GM18520 (cell line): ENCODE measurements at regions not wholly inside any gene's neighbourhood (a gene's known extent, or its start where the extent isn't known, plus 50 kb on each side); places are given as distances from the start of the nearest gene placed in this dataset.

Source experiments
- ATAC-seq: cut with Tn5 transposase; IDR thresholded peaks from one replicate; pipeline ENCODE4 v1.9.1; 2021; ENCODE audit not compliant: unreplicated experiment

DNA sequence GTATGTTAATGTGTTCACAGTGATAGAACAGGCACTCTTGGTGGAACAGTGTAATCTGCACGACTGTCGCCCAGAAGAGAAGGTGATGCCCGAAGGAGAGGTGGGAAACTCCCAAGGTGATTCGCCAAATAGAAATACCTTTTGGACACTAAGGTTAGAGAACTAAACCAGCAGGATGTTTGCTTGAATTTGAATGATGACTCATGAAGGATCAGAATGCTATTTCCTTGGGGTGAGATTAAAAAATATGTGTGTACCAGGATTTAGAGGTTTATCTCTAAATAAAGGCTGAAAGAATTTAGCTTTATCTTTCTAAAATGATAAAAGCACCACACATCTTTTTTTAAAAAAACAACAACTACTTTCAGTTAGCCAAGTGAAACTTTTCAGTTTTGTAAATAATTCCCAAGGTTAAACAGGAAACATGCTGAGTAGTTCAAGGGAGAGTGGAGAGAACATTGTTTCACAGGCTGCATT is 297.4 kb upstream of the TAS2R1 start:
- no peak for ATAC-seq

DNA sequence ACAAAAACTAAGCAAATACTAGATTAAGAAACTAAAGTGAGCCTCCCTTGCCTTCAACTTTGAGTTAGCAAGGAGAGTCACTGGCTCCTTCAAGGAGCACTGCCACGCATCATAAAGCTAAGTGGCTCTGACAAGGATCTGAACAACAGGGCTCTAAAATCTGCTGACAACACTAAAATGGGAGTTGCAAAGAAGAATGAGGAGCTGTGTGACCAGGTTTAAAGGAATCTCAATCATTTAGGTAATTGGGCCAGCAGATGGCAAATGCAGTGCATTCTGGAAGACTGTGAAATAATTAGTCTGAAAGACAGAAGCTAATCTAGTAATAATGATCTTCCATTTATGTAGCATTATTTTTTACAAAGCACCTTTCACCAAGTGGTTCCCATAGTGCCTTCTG is 297.0 kb upstream of the TAS2R1 start:
- no peak for ATAC-seq

DNA sequence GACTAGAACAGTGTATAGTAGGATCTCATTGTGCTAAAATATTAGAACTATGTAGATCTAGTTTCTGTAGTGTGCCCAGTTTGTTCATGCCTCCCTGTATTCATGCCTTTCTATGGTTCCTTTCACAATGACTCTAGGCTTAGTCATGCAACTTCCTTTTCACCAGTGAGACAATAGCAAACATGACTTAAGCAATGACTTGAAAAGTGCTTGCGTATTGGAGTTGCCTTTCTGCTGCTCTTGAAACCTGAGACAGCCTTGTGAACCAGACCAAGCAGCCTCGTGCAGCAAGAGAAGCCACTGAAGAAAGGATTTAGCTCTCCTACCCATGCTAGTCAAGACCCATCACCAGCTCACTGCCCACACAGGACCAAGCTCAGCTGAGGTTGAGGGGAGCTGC is 294.5 kb upstream of the TAS2R1 start:
- ATAC-seq: peak; percentile 83

DNA sequence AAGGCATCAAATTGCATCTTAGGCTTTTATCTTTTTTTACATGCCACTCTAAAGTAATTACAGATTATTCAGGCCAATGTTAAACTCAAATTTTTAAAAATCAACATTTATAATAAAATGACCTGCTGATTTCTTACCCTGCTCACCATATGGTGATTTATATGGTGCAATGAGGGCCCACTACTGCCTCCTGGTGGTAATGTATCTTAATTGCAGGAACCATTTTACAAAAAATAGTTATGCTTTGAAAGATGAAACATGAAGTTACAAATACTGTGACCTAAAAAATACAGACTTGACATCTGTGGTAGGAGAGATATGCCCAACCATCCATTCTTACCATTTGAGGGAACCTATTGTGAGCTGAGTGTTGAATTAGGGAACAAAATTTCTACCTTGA is 292.6 kb upstream of the TAS2R1 start:
- no peak for ATAC-seq

DNA sequence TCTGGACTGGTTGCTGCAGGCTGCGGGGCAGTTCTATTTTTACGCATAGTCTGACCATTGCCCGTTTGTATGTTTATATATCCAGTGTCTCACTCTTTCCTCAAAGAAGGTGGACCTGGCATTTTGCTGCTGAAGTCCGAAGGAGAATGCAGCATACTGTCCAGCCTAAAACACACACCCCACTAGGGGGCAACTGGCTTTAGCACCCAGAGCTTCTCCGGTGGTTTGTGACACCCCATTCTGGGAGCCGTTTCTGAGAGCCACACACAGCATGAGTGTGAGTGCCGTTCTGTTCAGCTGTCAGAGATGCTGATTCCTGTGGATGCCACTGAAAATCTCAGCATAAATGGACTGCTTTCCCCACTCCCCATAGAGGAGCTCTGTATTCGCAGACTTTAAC is 290.5 kb upstream of the TAS2R1 start:
- no peak for ATAC-seq

DNA sequence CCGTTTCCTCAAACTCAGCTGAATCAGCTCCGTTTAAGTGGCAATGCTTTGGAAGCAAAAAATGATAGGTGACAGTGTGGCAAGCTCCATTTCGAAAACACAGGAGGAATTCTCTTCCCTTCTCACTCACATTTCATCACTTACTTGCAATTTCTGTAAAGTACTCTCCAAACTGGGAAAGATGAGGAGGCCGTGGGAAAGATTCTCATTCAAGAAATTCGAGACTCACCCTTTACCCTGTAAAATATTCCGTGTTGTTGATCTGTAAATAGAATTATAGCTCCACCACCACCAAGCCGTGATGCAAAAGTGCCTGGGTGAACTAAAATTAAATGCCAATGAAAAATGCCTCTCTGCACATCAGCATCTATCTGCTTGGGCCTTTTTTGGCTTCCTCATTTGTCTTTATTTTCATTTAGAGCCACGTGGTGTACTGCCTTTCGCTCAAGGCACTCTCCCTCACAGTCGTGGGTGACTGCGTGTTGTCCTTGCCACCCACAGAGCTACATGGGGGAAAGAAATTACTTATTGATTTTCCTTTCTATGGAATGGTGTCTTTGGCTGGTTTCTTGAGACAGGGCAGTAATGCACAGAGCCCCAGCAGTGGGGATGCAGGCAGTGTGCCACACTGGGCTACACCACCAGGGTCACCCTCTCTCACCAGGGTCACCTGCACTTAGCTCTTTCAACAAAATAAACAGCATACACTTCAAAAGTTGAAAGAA is 289.3 kb upstream of the TAS2R1 start:
- ATAC-seq: no peak

DNA sequence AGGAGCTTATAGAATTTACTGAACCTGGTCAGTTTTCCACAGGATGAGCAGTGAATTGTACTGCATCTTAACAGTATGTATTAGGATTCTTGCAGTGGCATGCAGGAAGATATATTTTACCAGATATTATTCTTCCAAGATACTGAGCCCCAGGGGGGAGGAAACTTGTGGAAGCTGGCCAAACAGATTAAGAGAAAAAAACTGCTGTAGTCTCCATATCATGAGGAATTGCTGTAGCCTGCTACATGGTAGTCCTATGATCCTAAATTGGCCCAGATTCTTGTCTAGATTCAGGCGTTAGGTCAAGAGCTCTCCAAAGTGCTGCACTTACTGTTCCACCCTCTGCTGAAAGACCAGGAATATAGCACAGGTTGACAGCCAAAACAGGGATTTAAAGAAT is 275.5 kb upstream of the TAS2R1 start:
- ATAC-seq: no peak

DNA sequence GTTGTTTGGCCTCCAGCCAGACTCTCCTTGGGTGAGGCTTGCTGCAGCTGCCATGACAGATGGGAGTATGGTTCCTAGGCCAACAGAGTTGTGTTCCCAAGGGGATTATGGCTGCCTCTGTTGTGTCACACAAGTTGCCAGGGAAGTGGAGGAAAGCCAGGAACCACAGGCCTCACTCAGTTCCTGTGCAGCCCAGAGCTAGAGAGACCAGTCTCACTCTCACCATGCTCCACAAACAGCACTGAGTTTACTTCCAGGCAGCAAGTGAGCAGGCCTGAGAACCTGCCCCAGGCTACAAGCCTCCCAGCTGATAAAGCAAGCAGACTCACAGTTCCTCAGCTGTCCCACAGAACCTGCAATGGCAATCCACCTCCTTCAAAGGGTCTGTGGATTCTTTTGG is 273.6 kb upstream of the TAS2R1 start:
- ATAC-seq: no peak

DNA sequence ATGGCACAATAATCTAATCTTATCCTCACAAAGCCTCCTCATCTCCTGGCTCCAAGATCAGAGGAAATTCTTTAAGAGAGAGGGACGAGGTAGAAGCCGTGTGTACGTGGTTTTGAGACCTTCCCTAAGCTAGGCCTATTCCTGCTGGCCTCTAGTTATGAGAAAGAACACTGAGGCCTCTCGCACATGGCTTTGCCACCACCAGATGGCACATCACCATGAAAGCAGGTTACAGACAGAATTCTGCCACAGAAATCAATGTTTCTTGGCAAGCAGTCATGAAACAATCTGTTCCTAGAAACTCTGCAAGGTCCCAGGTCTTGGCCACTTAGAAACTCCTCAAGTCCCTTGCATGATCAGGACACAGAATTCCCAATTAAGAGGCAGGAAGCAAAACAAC is 268.2 kb upstream of the TAS2R1 start:
- no peak for ATAC-seq

DNA sequence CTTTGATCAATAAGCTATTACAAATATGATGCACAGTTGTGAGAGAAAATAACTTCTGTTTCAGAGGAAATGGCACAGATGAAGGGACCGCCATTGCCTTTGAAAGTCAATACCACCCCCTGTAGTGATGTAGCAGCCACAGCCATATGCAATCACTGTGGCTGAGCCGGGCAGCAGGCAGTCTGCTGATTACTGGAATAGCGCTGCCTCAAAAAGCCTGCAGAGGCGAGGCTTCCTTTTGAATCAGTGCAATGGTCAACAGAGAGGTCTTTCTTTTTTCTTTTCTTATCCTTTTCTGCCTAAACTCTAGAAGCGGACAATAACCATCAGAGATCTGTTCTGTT is 265.1 kb upstream of the TAS2R1 start:
- no peak for ATAC-seq

DNA sequence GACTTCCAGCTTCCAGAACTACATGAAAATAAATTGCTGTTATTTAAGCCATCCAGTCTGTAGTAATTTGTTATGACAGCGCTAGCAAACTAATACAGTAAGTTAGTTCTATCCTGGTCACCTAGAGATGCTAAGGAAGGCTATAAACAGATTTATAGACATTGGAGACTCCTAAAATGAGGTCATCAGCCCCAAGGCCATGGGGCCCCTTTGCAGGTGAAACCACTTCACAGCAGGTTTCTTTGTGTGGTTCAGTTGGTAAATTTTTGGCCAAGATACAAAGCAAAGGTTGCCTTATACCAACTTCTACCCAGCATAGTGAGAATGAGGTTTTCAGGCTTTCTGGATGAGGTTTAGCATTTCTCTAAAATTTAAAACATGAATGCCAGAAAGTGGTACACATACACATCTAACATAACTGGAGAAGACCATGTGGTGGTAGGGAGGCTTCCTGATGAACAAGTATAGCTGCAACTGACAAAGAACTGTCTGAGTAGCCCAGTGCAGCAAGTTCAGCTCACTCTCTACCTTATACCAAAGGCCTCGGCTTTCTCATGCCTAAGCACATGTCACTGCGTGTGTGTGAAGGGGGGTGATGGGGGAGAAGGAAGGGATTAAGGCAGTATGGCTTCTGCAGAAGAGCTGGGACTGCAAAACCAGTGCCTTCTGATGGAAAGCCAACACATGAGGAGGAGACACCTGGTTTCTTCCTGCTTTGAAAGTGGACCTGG is 264.6 kb upstream of the TAS2R1 start:
- no peak for ATAC-seq

DNA sequence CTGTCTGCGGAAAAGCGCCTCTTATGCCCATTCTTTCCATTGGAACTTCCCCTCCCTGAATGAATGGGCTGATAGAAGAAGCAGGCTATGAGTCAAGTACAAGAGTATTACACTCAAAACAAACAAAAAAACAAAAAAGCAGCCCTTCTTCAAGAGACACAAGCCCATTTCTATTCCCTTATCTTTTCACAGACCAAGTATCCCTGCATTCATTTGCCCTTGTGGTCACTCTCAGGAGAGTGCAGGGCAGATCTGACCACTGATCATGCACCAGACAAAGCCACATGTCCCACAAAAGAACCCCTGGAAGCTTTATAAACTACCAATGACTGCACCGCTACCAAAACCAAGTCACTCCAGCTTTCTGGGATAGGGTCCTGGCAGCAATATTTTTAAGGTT is 262.5 kb upstream of the TAS2R1 start:
- ATAC-seq: no peak

DNA sequence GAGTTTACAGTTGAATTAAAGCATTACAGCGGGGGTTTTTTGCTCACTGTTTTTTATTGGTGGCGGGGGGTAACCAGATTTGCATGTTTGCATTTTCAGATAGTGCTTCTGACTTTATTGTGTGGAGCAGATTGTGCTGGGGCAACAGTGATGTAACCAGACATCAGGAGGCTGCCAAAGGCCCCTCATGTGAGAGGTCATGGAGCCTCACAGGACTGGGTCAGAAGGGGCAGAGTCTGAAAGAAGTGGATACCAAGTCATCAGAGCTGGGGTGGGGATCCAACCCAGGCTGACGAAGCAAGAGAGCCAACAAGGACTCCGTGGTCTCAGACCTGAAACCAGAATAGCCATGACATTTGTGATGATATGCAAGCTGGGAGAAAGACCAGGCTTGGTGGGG is 259.4 kb upstream of the TAS2R1 start:
- ATAC-seq: no peak

DNA sequence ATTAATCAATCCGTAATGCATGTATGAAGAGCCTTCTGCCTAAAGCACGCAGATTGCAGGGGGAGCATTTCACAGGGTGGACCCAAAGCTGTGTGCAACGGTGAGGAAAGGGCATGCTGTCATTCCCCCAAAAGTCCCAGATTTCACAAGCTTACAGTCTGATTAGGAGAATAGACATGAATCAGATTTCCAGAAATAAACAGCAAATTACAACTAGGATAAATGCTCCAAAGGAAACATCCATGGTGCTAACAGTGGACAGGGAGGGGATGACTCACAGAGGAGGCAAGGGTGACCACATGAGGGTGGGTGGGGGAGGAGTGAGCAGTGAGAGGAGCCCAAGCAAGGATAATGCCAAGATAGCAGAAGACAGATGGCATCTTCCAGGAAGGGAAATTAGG is 258.4 kb upstream of the TAS2R1 start:
- ATAC-seq: no peak

DNA sequence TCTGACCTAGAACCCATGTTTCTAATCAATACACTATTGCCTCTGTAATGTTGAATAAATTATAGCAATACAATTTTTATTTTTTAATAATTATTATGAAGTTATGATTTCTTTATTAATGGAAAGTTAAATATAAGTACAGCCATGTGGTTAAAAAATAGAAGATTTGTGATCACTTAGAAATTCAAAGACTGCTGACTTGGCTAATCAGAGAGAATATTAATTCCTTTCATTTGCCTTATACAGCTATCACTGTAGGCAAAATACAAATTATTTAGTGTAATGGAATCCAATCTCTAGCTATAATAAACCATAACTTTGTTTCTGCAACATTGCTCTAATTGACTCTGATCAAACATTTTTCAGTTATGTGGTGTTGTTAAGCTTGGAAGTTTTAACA is 255.0 kb upstream of the TAS2R1 start:
- ATAC-seq: no peak

DNA sequence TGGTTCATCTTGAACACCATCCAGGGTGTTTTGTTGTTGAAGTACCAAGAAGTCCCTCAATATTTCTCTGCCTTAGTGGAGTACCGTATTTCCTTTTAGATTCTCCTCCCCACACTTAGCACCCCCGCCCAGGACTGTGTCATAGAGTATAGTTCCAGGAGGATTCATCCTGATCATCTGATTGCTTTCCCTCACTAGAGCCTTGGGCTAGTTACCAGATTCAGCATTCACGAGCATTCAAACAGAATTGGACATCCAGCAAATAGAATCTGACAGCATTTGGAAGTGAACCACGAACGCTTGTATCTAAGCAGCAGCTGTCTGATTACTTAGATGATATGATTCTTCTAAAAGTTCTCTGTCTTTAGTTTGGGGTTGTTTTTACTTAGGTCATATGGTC is 248.1 kb upstream of the TAS2R1 start:
- ATAC-seq: no peak

DNA sequence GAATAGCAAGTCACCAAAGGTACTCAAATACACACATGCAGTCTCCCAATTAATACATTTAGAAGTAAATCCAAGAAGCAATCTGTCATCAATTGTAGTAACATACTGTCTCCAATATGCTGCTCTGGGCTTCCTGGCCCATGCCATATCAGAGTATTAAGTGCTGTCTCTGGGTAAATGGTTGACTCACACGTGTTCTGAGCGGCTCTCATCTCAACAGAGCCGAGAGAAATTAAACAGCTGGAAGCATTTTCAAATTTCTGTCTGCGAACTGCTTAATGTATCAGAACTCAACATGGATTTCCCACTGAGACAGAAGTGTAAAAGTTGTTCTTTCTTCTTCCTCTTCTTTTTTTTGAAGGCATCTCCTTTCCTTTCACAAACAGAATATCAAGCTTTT is 247.3 kb upstream of the TAS2R1 start:
- no peak for ATAC-seq

DNA sequence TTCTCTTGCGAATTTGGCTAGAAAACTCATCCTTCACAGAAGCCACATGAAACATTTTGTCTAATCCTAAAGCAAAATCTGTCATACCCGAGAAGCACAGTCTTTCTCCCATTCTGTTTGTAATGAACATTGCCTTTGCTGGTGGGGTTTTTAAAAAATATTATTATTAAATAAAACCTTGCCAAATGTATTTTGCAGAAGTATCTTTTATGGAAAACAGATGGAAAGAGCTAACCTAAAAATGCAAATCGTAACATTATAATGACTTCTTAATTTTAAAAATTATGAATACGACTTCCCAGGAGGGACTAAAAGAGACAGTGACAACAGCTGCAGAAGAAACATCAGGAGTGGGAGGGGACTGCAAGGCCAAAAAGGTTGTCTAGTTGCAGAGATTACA is 246.3 kb upstream of the TAS2R1 start:
- ATAC-seq: no peak

DNA sequence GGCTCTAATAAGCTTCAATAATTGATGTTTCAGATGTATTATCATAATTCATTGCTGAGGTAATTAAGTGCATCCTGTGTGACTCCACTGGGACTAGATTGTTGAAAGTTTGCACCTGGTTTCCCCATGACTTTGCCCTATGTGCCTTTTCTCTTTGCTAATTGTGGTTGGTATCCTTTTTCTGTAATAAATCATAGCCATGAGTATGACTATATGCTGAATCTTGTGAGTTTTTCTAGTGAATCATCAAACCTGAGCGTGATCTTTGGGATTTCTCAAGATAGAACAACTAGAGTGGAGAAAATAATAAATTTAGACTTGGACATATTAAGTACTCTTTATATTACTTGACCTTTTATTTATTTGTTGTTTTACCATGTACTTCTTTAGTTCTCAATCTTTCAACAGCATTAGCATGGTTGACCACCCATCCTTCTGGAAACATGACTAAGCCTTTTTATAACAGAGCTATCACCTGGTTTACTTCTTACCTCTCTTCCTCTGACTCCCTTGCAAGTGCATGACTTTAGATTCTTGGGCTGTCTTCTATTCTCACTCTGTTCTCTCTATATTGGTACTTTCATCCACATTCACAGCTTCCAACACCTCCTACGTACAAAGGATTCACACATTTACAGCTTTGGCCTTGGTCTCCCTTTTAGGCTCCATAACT is 239.6 kb upstream of the TAS2R1 start:
- ATAC-seq: no peak

DNA sequence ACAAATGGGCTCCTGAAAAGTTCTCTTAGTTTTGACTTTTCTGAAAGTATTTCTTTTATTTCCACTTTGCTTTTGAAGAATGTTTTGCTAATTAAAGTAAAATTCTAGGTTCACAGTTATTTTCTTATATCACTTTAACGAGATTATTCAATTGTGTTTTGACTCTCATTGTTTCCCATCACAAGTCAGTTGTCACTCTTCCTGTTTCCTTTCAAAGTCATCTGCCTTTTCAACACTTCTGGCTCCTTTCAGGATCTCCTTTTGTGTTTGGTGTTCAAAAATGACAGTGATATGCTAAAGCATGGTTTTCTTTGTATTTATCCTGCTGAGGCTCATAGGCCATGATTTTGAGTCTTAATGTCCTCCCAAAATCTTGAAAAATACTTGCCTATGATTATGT is 235.4 kb upstream of the TAS2R1 start:
- ATAC-seq: no peak

DNA sequence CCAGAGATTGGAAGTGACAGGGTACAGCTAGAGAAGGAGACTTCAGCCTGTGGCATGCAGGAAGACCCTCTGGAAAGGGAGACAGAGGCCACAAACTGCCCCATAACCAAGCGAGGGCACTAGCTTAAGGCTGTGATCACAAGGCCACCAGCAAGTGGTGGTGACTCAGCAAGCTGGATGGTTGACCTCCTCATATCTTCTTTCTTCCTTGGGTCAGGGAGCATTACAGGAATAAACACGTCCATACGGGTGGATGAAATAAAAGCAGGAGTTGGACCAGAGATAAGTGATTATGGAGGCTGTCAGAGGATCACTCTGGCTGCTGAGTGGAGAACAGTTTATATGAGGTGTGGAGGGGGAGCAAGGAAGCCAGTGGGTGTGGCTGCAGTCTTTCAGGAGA is 234.6 kb upstream of the TAS2R1 start:
- no peak for ATAC-seq

DNA sequence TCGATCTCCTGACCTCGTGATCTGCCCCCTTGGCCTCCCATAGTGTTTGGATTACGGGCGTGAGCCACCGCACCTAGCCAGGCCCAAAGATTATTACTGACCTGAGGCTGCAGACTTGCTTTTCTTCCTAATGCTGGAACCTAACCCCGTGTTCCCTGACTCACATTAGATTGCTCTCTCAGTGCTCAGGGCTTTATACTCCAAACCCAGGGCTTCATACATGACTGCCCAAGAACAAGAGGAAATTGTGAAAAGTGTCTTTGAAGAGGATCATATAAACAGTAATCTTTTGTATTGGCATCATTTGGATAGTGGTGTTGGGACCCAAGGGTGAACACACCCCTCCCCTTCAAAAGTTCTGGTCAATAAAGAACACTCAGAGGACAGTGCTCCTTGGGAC is 233.3 kb upstream of the TAS2R1 start:
- ATAC-seq: no peak
